ENCODE measurements at regions not wholly inside any gene's neighbourhood (a gene's known extent, or its start where the extent isn't known, plus 50 kb on each side); places are given as distances from the start of the nearest gene placed in this dataset.

DNA sequence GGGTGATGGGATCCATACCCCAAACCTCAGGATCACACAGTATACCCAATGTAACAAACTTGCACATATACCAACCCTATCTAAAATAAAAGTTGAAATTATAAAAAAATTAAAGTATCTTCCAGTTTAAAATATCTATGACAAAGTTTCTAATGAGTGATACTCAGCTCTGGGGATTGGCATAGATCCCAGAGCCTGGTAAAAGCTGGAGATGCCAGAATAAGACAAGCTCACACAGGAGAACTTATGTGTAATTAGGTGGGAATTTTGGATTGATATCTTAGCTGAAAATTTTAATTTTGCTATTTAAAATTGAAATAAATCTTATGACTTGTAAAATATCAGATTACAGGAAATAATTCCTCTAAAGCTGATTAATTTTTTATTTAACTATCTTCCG, 686.5 kb downstream of the GABRG1 start (continued):
- TF ChIP-seq, protein P1, sequence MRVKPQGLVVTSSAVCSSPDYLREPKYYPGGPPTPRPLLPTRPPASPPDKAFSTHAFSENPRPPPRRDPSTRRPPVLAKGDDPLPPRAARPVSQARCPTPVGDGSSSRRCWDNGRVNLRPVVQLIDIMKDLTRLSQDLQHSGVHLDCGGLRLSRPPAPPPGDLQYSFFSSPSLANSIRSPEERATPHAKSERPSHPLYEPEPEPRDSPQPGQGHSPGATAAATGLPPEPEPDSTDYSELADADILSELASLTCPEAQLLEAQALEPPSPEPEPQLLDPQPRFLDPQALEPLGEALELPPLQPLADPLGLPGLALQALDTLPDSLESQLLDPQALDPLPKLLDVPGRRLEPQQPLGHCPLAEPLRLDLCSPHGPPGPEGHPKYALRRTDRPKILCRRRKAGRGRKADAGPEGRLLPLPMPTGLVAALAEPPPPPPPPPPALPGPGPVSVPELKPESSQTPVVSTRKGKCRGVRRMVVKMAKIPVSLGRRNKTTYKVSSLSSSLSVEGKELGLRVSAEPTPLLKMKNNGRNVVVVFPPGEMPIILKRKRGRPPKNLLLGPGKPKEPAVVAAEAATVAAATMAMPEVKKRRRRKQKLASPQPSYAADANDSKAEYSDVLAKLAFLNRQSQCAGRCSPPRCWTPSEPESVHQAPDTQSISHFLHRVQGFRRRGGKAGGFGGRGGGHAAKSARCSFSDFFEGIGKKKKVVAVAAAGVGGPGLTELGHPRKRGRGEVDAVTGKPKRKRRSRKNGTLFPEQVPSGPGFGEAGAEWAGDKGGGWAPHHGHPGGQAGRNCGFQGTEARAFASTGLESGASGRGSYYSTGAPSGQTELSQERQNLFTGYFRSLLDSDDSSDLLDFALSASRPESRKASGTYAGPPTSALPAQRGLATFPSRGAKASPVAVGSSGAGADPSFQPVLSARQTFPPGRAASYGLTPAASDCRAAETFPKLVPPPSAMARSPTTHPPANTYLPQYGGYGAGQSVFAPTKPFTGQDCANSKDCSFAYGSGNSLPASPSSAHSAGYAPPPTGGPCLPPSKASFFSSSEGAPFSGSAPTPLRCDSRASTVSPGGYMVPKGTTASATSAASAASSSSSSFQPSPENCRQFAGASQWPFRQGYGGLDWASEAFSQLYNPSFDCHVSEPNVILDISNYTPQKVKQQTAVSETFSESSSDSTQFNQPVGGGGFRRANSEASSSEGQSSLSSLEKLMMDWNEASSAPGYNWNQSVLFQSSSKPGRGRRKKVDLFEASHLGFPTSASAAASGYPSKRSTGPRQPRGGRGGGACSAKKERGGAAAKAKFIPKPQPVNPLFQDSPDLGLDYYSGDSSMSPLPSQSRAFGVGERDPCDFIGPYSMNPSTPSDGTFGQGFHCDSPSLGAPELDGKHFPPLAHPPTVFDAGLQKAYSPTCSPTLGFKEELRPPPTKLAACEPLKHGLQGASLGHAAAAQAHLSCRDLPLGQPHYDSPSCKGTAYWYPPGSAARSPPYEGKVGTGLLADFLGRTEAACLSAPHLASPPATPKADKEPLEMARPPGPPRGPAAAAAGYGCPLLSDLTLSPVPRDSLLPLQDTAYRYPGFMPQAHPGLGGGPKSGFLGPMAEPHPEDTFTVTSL (CRISPR knock-in tag; IDR thresholded peaks at IDR 0.05; ENCODE audit: borderline replicate concordance) = no peak
- no peak for TF ChIP-seq ZNF101 (CRISPR knock-in tag; IDR thresholded peaks at IDR 0.05; ENCODE audit: borderline replicate concordance, low read depth)
- TF ChIP-seq, protein P2, sequence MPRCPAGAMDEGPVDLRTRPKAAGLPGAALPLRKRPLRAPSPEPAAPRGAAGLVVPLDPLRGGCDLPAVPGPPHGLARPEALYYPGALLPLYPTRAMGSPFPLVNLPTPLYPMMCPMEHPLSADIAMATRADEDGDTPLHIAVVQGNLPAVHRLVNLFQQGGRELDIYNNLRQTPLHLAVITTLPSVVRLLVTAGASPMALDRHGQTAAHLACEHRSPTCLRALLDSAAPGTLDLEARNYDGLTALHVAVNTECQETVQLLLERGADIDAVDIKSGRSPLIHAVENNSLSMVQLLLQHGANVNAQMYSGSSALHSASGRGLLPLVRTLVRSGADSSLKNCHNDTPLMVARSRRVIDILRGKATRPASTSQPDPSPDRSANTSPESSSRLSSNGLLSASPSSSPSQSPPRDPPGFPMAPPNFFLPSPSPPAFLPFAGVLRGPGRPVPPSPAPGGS (CRISPR knock-in tag; IDR thresholded peaks at IDR 0.05) = no peak
- no peak for TF ChIP-seq ZNF816 (CRISPR knock-in tag; IDR thresholded peaks at IDR 0.05; ENCODE audit: borderline replicate concordance)
- TF ChIP-seq JDP2 (CRISPR knock-in tag; IDR thresholded peaks at IDR 0.05; ENCODE audit: borderline replicate concordance) = no peak

DNA sequence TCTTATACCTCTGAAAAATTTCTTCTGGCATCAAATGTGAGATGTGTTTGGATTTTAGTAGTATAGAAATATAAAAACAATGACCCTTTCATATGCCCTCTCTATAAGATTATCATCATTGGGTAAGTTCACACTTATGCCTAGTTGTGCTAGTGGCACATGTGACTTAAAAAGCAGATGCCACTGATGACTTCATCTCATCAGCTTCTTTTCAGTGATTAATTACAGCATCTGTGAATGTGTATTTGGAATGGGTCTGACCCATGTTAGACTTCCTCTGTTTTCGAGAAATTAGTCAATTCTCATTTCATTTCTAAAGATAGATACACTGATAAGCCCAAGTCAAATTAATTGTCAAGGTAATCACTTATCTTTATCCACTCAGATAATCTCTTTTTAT, 698.7 kb downstream of the GABRG1 start:
- no peak overlapping the region for H3K27ac ChIP-seq (ENCODE audit: extremely low read length, insufficient read depth, low read length)
- H3K4me3 ChIP-seq (replicated peaks in 1 of 3; ENCODE audit: insufficient read depth in 1 of 3, low read depth in 2 of 3, low read length in 3 of 3) = no peak overlapping the region
- H3K9ac ChIP-seq (ENCODE audit: insufficient read depth, low read depth, low read length) = no peak overlapping the region
- DNase-seq (ENCODE audit: low spot score) (no peak), ATAC-seq (no peak), FAIRE-seq (no peak)
- 0% methylated on average over 1 of the region's 1 CpG for WGBS (ENCODE audit: low lambda C conversion rate)
- in situ Hi-C loops (cut with HindIII; ENCODE audit: extremely low pct_ligation_motif_present, low pct_unique_long_range_greater_than_20kb) (no loop called here), intact Hi-C loops (cut with micrococcal nuclease; ENCODE audit: unreplicated experiment) (no loop called here)
- no peaks in the 10 kb centered on the region for H3K79me2 ChIP-seq (ENCODE audit: insufficient read depth, low read length)
- TF ChIP-seq WIZ (CRISPR knock-in tag; IDR thresholded peaks at IDR 0.05) (no peak), ZFP1 (CRISPR knock-in tag; IDR thresholded peaks at IDR 0.05) (no peak), PHF8 (CRISPR knock-in tag; IDR thresholded peaks at IDR 0.05) (no peak), ZNF414 (CRISPR knock-in tag; IDR thresholded peaks at IDR 0.05) (no peak), EED (CRISPR knock-in tag; IDR thresholded peaks at IDR 0.05) (no peak), ZBTB7B (CRISPR knock-in tag; IDR thresholded peaks at IDR 0.05) (no peak)
- ChIA-PET CTCF (ENCODE audit: low intra/inter-chr PET ratio, low total read pairs) (no interaction called here), POLR2A (no interaction called here)
- BruUV-seq (replicated peaks) = no TSS peak
- no peaks in the 10 kb centered on the region for H3K36me3 ChIP-seq (replicated peaks in 1 of 2; ENCODE audit: control insufficient read depth in 1 of 2, insufficient read depth in 2 of 2, low read length in 2 of 2)
- H3K4me2 ChIP-seq (ENCODE audit: low read depth, low read length) = no peak overlapping the region
- H3K4me1 ChIP-seq (ENCODE audit: insufficient read depth, low read length) = no peaks in the 10 kb centered on the region
- H3K9me3 ChIP-seq (ENCODE audit: low read length) = peaks cover 26% of the 10 kb centered on the region
- H4K20me1 ChIP-seq (ENCODE audit: insufficient read depth, low read length) = no peaks in the 10 kb centered on the region
- no peak overlapping the region for H2AFZ ChIP-seq (ENCODE audit: low read length)
- no peaks in the 10 kb centered on the region; a peak in 1 of 5 replicates for H3K27me3 ChIP-seq (ENCODE audit: control insufficient read depth in 1 of 2, insufficient read depth in 2 of 2, low read length in 2 of 2)

Data from HepG2 (cell line).